Endothelial cell of umbilical vein (primary cell): ENCODE measurements at regions not wholly inside any gene's neighbourhood (a gene's known extent, or its start where the extent isn't known, plus 50 kb on each side); places are given as distances from the start of the nearest gene placed in this dataset.

ENCODE experiments used
- BruUV-seq: library from RNA; stranded (reverse); fragments of 400-500 nt; replicated peaks from 2 replicates; lab custom pipeline; 2021; lab: Mats Ljungman, UMichigan
- CTCF ChIA-PET: fragments of 300-600, 350-600 bp; sonication (Branson Sonifier 250); formaldehyde crosslinking; loops from one replicate; lab custom pipeline; 2021; ENCODE audit warnings: antibody characterized with exemption, inconsistent platforms; lab: Charles Lee
- POLR2A ChIA-PET: fragments of 300-600, 350-600 bp; sonication (Branson Sonifier 250); formaldehyde crosslinking; loops from one replicate; lab custom pipeline; 2021; ENCODE audit warnings: antibody characterized with exemption, inconsistent platforms; lab: Charles Lee
- DNase-seq: peaks from one replicate; pipeline ENCODE4 v3.0.0-alpha.2; 2011; ENCODE audit warnings: low read depth, low spot score
- FAIRE-seq: peaks from 2 replicates; lab custom pipeline; 2011; peaks lifted over from hg19 to GRCh38; lab: Jason Lieb, UNC
- H2AFZ ChIP-seq: 2 replicates; pipeline ENCODE4 v1.6.0; 2012; ENCODE audit warnings: low read depth, low read length, control low read depth, inconsistent platforms
- H3K27ac ChIP-seq: 2 replicates; pipeline ENCODE4 v1.5.1; 2011; ENCODE audit warnings: low read depth, mild to moderate bottlenecking, control low read depth, low read length, moderate library complexity; ENCODE audit not compliant: insufficient read depth
- H3K27me3 ChIP-seq, 2 experiments: 2 replicates each; pipeline versions ENCODE4 v1.6.0 to v1.6.1; 2011; ENCODE audit warnings: low read length in 2 of 2, mixed read lengths in 1 of 2; ENCODE audit not compliant: control insufficient read depth in 2 of 2, insufficient read depth in 2 of 2
- H3K36me3 ChIP-seq, 2 experiments: 2 replicates in 1 of 2; 3 replicates in 1 of 2; pipeline ENCODE4 v1.5.1; 2011; ENCODE audit warnings: low read length in 2 of 2, mild to moderate bottlenecking in 1 of 2, moderate library complexity in 1 of 2; ENCODE audit not compliant: control insufficient read depth in 2 of 2, insufficient read depth in 2 of 2; ENCODE audit errors: extremely low read depth in 1 of 2
- H3K4me1 ChIP-seq: 3 replicates; pipeline ENCODE4 v1.5.1; 2011; ENCODE audit warnings: mild to moderate bottlenecking, low read length; ENCODE audit not compliant: control insufficient read depth, insufficient read depth; ENCODE audit errors: extremely low read depth
- H3K4me2 ChIP-seq: 2 replicates; pipeline ENCODE4 v1.6.1; 2011; ENCODE audit warnings: low read length, control low read depth, mixed read lengths; ENCODE audit not compliant: insufficient read depth
- H3K4me3 ChIP-seq, 3 experiments: fragments of 200-600 bp in 1 of 3; sonication (generic), shearing (Covaris generic) in 1 of 3; replicated peaks in 1 of 3; 2 replicates each; pipeline ENCODE4 v1.5.1; 2011 to 2016; ENCODE audit warnings: control low read depth in 3 of 3, low read length in 3 of 3, mild to moderate bottlenecking in 2 of 3, inconsistent platforms in 1 of 3, low read depth in 1 of 3, moderate library complexity in 1 of 3; ENCODE audit not compliant: insufficient read depth in 1 of 3
- H3K79me2 ChIP-seq: 2 replicates; pipeline ENCODE4 v1.6.0; 2012; ENCODE audit warnings: low read length, inconsistent platforms; ENCODE audit not compliant: control insufficient read depth, insufficient read depth
- H3K9ac ChIP-seq: replicated peaks from 2 replicates; pipeline ENCODE3; 2011; ENCODE audit warnings: low read length, control low read depth; ENCODE audit not compliant: insufficient read depth; ENCODE audit errors: extremely low read depth
- H3K9me1 ChIP-seq: replicated peaks from 3 replicates; pipeline ENCODE4 v1.6.0; 2011; ENCODE audit warnings: mild to moderate bottlenecking, low read length; ENCODE audit not compliant: control insufficient read depth, insufficient read depth; ENCODE audit errors: extremely low read depth
- H3K9me3 ChIP-seq: replicated peaks from 2 replicates; pipeline ENCODE4 v1.5.1; 2012; ENCODE audit warnings: low read length, inconsistent platforms; ENCODE audit not compliant: control insufficient read depth, insufficient read depth
- H4K20me1 ChIP-seq: replicated peaks from 2 replicates; pipeline ENCODE3; 2011; ENCODE audit warnings: mild to moderate bottlenecking, low read length; ENCODE audit not compliant: control insufficient read depth, insufficient read depth; ENCODE audit errors: extremely low read depth
- CTCF ChIP-seq, 2 donors: IDR thresholded peaks; 1 replicate in 1 of 2; 2 replicates in 1 of 2; pipeline ENCODE4 v1.5.1; 2011; ENCODE audit warnings: low read length in 2 of 2, mild to moderate bottlenecking in 2 of 2, moderate library complexity in 2 of 2, control low read depth in 1 of 2, inconsistent platforms in 1 of 2, low read depth in 1 of 2; ENCODE audit not compliant: insufficient read depth in 1 of 2; ENCODE audit errors: extremely low read depth in 1 of 2
- EZH2 ChIP-seq: IDR thresholded peaks from 2 replicates; pipeline ENCODE4 v1.6.1; 2012; ENCODE audit warnings: borderline replicate concordance, low read depth, mild to moderate bottlenecking, moderate library complexity, low read length, inconsistent platforms; ENCODE audit not compliant: severe bottlenecking
- FOS ChIP-seq: IDR thresholded peaks from 2 replicates; pipeline ENCODE4 v1.6.1; 2011; ENCODE audit warnings: mild to moderate bottlenecking, low read length, moderate library complexity, borderline replicate concordance; ENCODE audit not compliant: insufficient read depth
- GATA2 ChIP-seq: IDR thresholded peaks from 2 replicates; pipeline ENCODE4 v1.7.0; 2011; ENCODE audit warnings: low read depth, mild to moderate bottlenecking, moderate library complexity, mixed read lengths, low read length; ENCODE audit not compliant: insufficient read length, insufficient read depth
- JUN ChIP-seq: IDR thresholded peaks from 2 replicates; pipeline ENCODE4 v1.6.1; 2011; ENCODE audit warnings: borderline replicate concordance, low read depth; ENCODE audit not compliant: insufficient read length, insufficient read depth
- MAX ChIP-seq: IDR thresholded peaks from 2 replicates; pipeline ENCODE4 v1.6.1; 2011; ENCODE audit not compliant: insufficient read depth, insufficient read length
- MYC ChIP-seq: IDR thresholded peaks from one replicate; pipeline ENCODE4 v1.6.1; 2011; ENCODE audit warnings: mild to moderate bottlenecking, low read depth, low read length
- POLR2A ChIP-seq: IDR thresholded peaks from 2 replicates; pipeline ENCODE4 v1.6.1; 2012; ENCODE audit warnings: low read depth, mild to moderate bottlenecking, control low read depth, low read length
- POLR2AphosphoS5 ChIP-seq: IDR thresholded peaks from 2 replicates; pipeline ENCODE4 v1.6.1; 2012; ENCODE audit warnings: low read depth, mild to moderate bottlenecking, control low read depth, low read length, moderate library complexity; ENCODE audit not compliant: insufficient read depth
- dilution Hi-C: fragments of 300-500 bp; cut with MboI; formaldehyde crosslinking; loops from one replicate; pipeline ENCODE4 v1.15.0; 2019; ENCODE audit warnings: low sequenced_read_pairs; ENCODE audit not compliant: extremely low pct_ligation_motif_present
- intact Hi-C: fragments of 100-400 bp; cut with micrococcal nuclease; formaldehyde crosslinking; loops from one replicate; pipeline ENCODE4 v1.10.0; 2022

GRCh38 chr11:131201674-131202073, 168.7 kb upstream of the NTM start:
- H3K9me1 ChIP-seq: no peaks in the 10 kb centered on the region
- ChIA-PET POLR2A (no interaction called here), CTCF (no interaction called here)
- no peaks in the 10 kb centered on the region for H4K20me1 ChIP-seq
- no peak overlapping the region for H3K4me2 ChIP-seq
- no peak overlapping the region for H3K4me3 ChIP-seq
- BruUV-seq: no TSS peak
- H3K4me1 ChIP-seq: no peaks in the 10 kb centered on the region
- H3K9ac ChIP-seq: no peak overlapping the region
- no peak overlapping the region for H2AFZ ChIP-seq
- no peak overlapping the region for H3K27ac ChIP-seq
- DNase-seq: no peak
- intact Hi-C loops (no loop called here), dilution Hi-C loops (no loop called here)
- no peaks in the 10 kb centered on the region for H3K79me2 ChIP-seq
- no peaks in the 10 kb centered on the region for H3K36me3 ChIP-seq
- no peaks in the 10 kb centered on the region for H3K27me3 ChIP-seq
- peaks cover 2% of the 10 kb centered on the region for H3K9me3 ChIP-seq
- no peak for FAIRE-seq
- TF ChIP-seq CTCF (IDR thresholded peaks at IDR 0.05; ENCODE audit: extremely low read depth in 1 of 2, insufficient read depth in 1 of 2, low read depth in 1 of 2, low read length in 2 of 2) (no peak), POLR2AphosphoS5 (no peak), FOS (no peak), MYC (no peak), POLR2A (no peak), GATA2 (no peak), EZH2 (no peak), JUN (no peak), MAX (no peak)
